H54 (cell line): ENCODE measurements at regions not wholly inside any gene's neighbourhood (a gene's known extent, or its start where the extent isn't known, plus 50 kb on each side); places are given as distances from the start of the nearest gene placed in this dataset.

Experiments
- DNase-seq: peaks from one replicate; pipeline ENCODE4 v3.0.0; 2011; ENCODE audit warnings: low spot score, mixed read lengths; ENCODE audit not compliant: insufficient read length
- FAIRE-seq: peaks from 3 replicates; lab custom pipeline; 2011; peaks lifted over from hg19 to GRCh38; lab: Jason Lieb, UNC
- POLR2A ChIP-seq: IDR thresholded peaks from 2 replicates; pipeline ENCODE4 v1.6.1; 2011; ENCODE audit warnings: low read depth, mild to moderate bottlenecking, low read length

- DNase-seq (no peak), FAIRE-seq (no peak)
- TF ChIP-seq POLR2A, result no peak
These were observed 95.7 kb upstream of the SOX5 start for GRCh38 chr12:24044941-24045703.

GRCh38 chr12:24042651-24043050 is 93.2 kb upstream of the SOX5 start:
- FAIRE-seq, result no peak

GRCh38 chr12:24039113-24039525 is 89.6 kb upstream of the SOX5 start:
- TF ChIP-seq POLR2A, result no peak
- no peak for DNase-seq
- FAIRE-seq, result no peak

More at GRCh38 chr12:24042651-24043050, 93.2 kb upstream of the SOX5 start:
- no peak for TF ChIP-seq POLR2A
- no peak for DNase-seq

- TF ChIP-seq POLR2A, result no peak
- FAIRE-seq (no peak), DNase-seq (no peak)
These were observed 88.9 kb upstream of the SOX5 start for GRCh38 chr12:24038211-24038997.

- FAIRE-seq (no peak), DNase-seq (no peak)
- TF ChIP-seq POLR2A, result no peak
These were observed 87.2 kb upstream of the SOX5 start for GRCh38 chr12:24036438-24037216.

GRCh38 chr12:24034894-24035293 is 85.4 kb upstream of the SOX5 start:
- DNase-seq (no peak), FAIRE-seq (no peak)
- no peak for TF ChIP-seq POLR2A

- DNase-seq (no peak), FAIRE-seq (no peak)
- no peak for TF ChIP-seq POLR2A
These were observed 84.7 kb upstream of the SOX5 start for GRCh38 chr12:24034160-24034559.

GRCh38 chr12:24027352-24027751 is 77.9 kb upstream of the SOX5 start:
- DNase-seq (no peak), FAIRE-seq (no peak)
- TF ChIP-seq POLR2A, result no peak

- DNase-seq, result no peak
- no peak for FAIRE-seq
- TF ChIP-seq POLR2A, result no peak
These were observed 75.8 kb upstream of the SOX5 start for GRCh38 chr12:24025153-24025798.

- no peak for DNase-seq
- TF ChIP-seq POLR2A, result no peak
- FAIRE-seq, result no peak
These were observed 73.6 kb upstream of the SOX5 start for GRCh38 chr12:24023081-24023480.

- DNase-seq, result no peak
- TF ChIP-seq POLR2A, result no peak
- no peak for FAIRE-seq
These were observed 71.7 kb upstream of the SOX5 start for GRCh38 chr12:24021164-24021502.

GRCh38 chr12:24020397-24021163 is 71.1 kb upstream of the SOX5 start:
- no peak for DNase-seq
- no peak for TF ChIP-seq POLR2A
- FAIRE-seq, result no peak

- DNase-seq, result no peak
- FAIRE-seq, result no peak
- TF ChIP-seq POLR2A, result no peak
These were observed 66.3 kb upstream of the SOX5 start for GRCh38 chr12:24015833-24016160.
